ENCODE measurements at regions not wholly inside any gene's neighbourhood (a gene's known extent, or its start where the extent isn't known, plus 50 kb on each side); places are given as distances from the start of the nearest gene placed in this dataset.

- H3K9ac ChIP-seq (ENCODE audit: low read depth in 1 of 2, low read length in 2 of 2), result no peak overlapping the region
- H3K4me1 ChIP-seq (ENCODE audit: control insufficient read depth in 4 of 4, insufficient read depth in 4 of 4, low read length in 3 of 4), result no peaks in the 10 kb centered on the region
- no peak overlapping the region for H3K4me3 ChIP-seq (ENCODE audit: low read depth in 1 of 3, low read length in 3 of 3)
- H3K9me3 ChIP-seq (ENCODE audit: control insufficient read depth in 4 of 4, low read length in 3 of 4), result no peaks in the 10 kb centered on the region
- TF ChIP-seq HNF4G (IDR thresholded peaks at IDR 0.05) (no peak), FOXA1 (IDR thresholded peaks at IDR 0.05) (no peak), NR2F2 (IDR thresholded peaks at IDR 0.05) (no peak), EGR1 (IDR thresholded peaks at IDR 0.05; ENCODE audit: low read depth in 2 of 2) (no peak), TAF1 (conservative IDR thresholded peaks at IDR 0.05) (no peak), RXRA (IDR thresholded peaks at IDR 0.05) (no peak), MAX (IDR thresholded peaks at IDR 0.05) (no peak), RAD21 (IDR thresholded peaks at IDR 0.05) (no peak), SP1 (IDR thresholded peaks at IDR 0.05) (no peak)
- H3K27ac ChIP-seq (ENCODE audit: low read depth in 1 of 2, low read length in 2 of 2), result no peak overlapping the region
- no peaks in the 10 kb centered on the region for H3K27me3 ChIP-seq (ENCODE audit: control insufficient read depth in 4 of 4, insufficient read depth in 4 of 4, low read length in 3 of 4)
- WGBS, result 96% methylated on average over 3 of the region's 3 CpGs
- DNase-seq (ENCODE audit: low spot score), result no peak
- peaks cover 0 to 2% (median 0%) of the 10 kb centered on the region in 4 donors for H3K36me3 ChIP-seq (ENCODE audit: control insufficient read depth in 4 of 4, insufficient read depth in 3 of 4, low read depth in 1 of 4, low read length in 3 of 4)
Measured at GRCh38 chr1:119191325-119191724, 50.9 kb upstream of the WARS2 start.

- DNase-seq (ENCODE audit: low spot score), result no peak
- TF ChIP-seq GABPA (IDR thresholded peaks at IDR 0.05 in 1 of 2, conservative IDR thresholded peaks at IDR 0.05 in 1 of 2), result no peak
- no peak for TF ChIP-seq FOXA2 (IDR thresholded peaks at IDR 0.05)
- no peak for TF ChIP-seq NR2F2 (IDR thresholded peaks at IDR 0.05)
- Histone ChIP-seq H3K9ac (ENCODE audit: low read depth in 1 of 2, low read length in 2 of 2) (no peak overlapping the region), H3K4me3 (ENCODE audit: low read depth in 1 of 3, low read length in 3 of 3) (no peak overlapping the region), H3K27me3 (ENCODE audit: control insufficient read depth in 4 of 4, insufficient read depth in 4 of 4, low read length in 3 of 4) (no peaks in the 10 kb centered on the region), H3K9me3 (ENCODE audit: control insufficient read depth in 4 of 4, low read length in 3 of 4) (no peaks in the 10 kb centered on the region), H3K4me1 (ENCODE audit: control insufficient read depth in 4 of 4, insufficient read depth in 4 of 4, low read length in 3 of 4) (no peaks in the 10 kb centered on the region), H3K36me3 (ENCODE audit: control insufficient read depth in 4 of 4, insufficient read depth in 3 of 4, low read depth in 1 of 4, low read length in 3 of 4) (no peaks in the 10 kb centered on the region), H3K27ac (ENCODE audit: low read depth in 1 of 2, low read length in 2 of 2) (no peak overlapping the region)
- WGBS, result 93% methylated on average over 2 of the region's 2 CpGs
Measured at GRCh38 chr1:119204197-119204960, 63.9 kb upstream of the WARS2 start.

- no peaks in the 10 kb centered on the region for H3K27me3 ChIP-seq (ENCODE audit: control insufficient read depth in 4 of 4, insufficient read depth in 4 of 4, low read length in 3 of 4)
- H3K4me1 ChIP-seq (ENCODE audit: control insufficient read depth in 4 of 4, insufficient read depth in 4 of 4, low read length in 3 of 4), result no peaks in the 10 kb centered on the region
- no peak overlapping the region for H3K9ac ChIP-seq (ENCODE audit: low read depth in 1 of 2, low read length in 2 of 2)
- DNase-seq (ENCODE audit: low spot score), result no peak
- no peak overlapping the region for H3K27ac ChIP-seq (ENCODE audit: low read depth in 1 of 2, low read length in 2 of 2)
- no peaks in the 10 kb centered on the region for H3K36me3 ChIP-seq (ENCODE audit: control insufficient read depth in 4 of 4, insufficient read depth in 3 of 4, low read depth in 1 of 4, low read length in 3 of 4)
- 84% methylated on average over 1 of the region's 1 CpG for WGBS
- H3K4me3 ChIP-seq (ENCODE audit: low read depth in 1 of 3, low read length in 3 of 3), result no peak overlapping the region
- H3K9me3 ChIP-seq (ENCODE audit: control insufficient read depth in 4 of 4, low read length in 3 of 4), result no peaks in the 10 kb centered on the region
- no peak for TF ChIP-seq HNF4A (conservative IDR thresholded peaks at IDR 0.05)
- TF ChIP-seq HNF4G (IDR thresholded peaks at IDR 0.05), result no peak
Measured at GRCh38 chr1:119204961-119205357, 64.5 kb upstream of the WARS2 start.

GRCh38 chr1:119209061-119209460 lies 68.6 kb upstream of the WARS2 start:
- Histone ChIP-seq H3K36me3 (ENCODE audit: control insufficient read depth in 4 of 4, insufficient read depth in 3 of 4, low read depth in 1 of 4, low read length in 3 of 4) (no peaks in the 10 kb centered on the region), H3K9me3 (ENCODE audit: control insufficient read depth in 4 of 4, low read length in 3 of 4) (no peaks in the 10 kb centered on the region), H3K9ac (ENCODE audit: low read depth in 1 of 2, low read length in 2 of 2) (no peak overlapping the region), H3K27me3 (ENCODE audit: control insufficient read depth in 4 of 4, insufficient read depth in 4 of 4, low read length in 3 of 4) (no peaks in the 10 kb centered on the region), H3K4me3 (ENCODE audit: low read depth in 1 of 3, low read length in 3 of 3) (no peak overlapping the region), H3K4me1 (ENCODE audit: control insufficient read depth in 4 of 4, insufficient read depth in 4 of 4, low read length in 3 of 4) (no peaks in the 10 kb centered on the region), H3K27ac (ENCODE audit: low read depth in 1 of 2, low read length in 2 of 2) (no peak overlapping the region)
- 98% methylated on average over 5 of the region's 5 CpGs for WGBS
- no peak for TF ChIP-seq HNF4G (IDR thresholded peaks at IDR 0.05)
- no peak for TF ChIP-seq GABPA (IDR thresholded peaks at IDR 0.05 in 1 of 2, conservative IDR thresholded peaks at IDR 0.05 in 1 of 2)
- no peak for TF ChIP-seq NR2F2 (IDR thresholded peaks at IDR 0.05)
- TF ChIP-seq SP1 (IDR thresholded peaks at IDR 0.05), result no peak
- no peak for TF ChIP-seq RXRA (IDR thresholded peaks at IDR 0.05)
- TF ChIP-seq YY1 (IDR thresholded peaks at IDR 0.05), result no peak
- no peak for TF ChIP-seq CTCF (IDR thresholded peaks at IDR 0.05; ENCODE audit: low read depth, low read length, missing input control)
- no peak for DNase-seq (ENCODE audit: low spot score)

Measured in liver (tissue), 8 donors.